AG04450 (cell line): ENCODE measurements at regions not wholly inside any gene's neighbourhood (a gene's known extent, or its start where the extent isn't known, plus 50 kb on each side); places are given as distances from the start of the nearest gene placed in this dataset.
"Not testable (repeated sequence)": the region's sequence is repeated elsewhere in the genome, so short reads cannot be mapped to it uniquely, and the experiment has no call there.

Experiments
- CTCF ChIA-PET: fragments of 300-600, 350-600 bp; formaldehyde crosslinking; extraction: SDS; loops from one replicate; lab custom pipeline; 2022; ENCODE audit warnings: antibody characterized with exemption, inconsistent platforms; lab: Charles Lee
- POLR2A ChIA-PET: fragments of 350-600 bp; formaldehyde crosslinking; extraction: SDS; loops from one replicate; lab custom pipeline; 2021; ENCODE audit warnings: antibody characterized with exemption, inconsistent platforms; lab: Yijun Ruan, JAX
- DNase-seq: peaks from one replicate; pipeline ENCODE4 v3.0.0-alpha.2; 2011; ENCODE audit warnings: low read depth, low spot score
- H3K27ac ChIP-seq: one replicate; pipeline ENCODE4 v1.5.1; 2012; ENCODE audit warnings: low read depth, low read length, control low read depth
- H3K27me3 ChIP-seq: one replicate; pipeline ENCODE4 v1.6.0; 2012; ENCODE audit warnings: low read length; ENCODE audit not compliant: control insufficient read depth, insufficient read depth
- H3K4me3 ChIP-seq: 2 replicates; pipeline ENCODE4 v1.5.1; 2011; ENCODE audit warnings: mild to moderate bottlenecking, low read depth, low read length, control low read depth
- H3K9me3 ChIP-seq: 2 replicates; pipeline ENCODE4 v1.5.1; 2012; ENCODE audit warnings: low read length; ENCODE audit not compliant: control insufficient read depth, insufficient read depth
- CTCF ChIP-seq: IDR thresholded peaks from 2 replicates; pipeline ENCODE4 v1.5.1; 2011; ENCODE audit warnings: low read depth, low read length, control low read depth, inconsistent platforms

GRCh38 chr5:60026161-60026560, 132.6 kb upstream of the PDE4D start:
- TF ChIP-seq CTCF: no peak
- Histone ChIP-seq H3K27me3 (no peaks in the 10 kb centered on the region), H3K9me3 (no peaks in the 10 kb centered on the region), H3K4me3 (no peak overlapping the region), H3K27ac (no peak overlapping the region)
- ChIA-PET POLR2A (no interaction called here), CTCF (no interaction called here)
- DNase-seq: no peak

- no peak for DNase-seq
- TF ChIP-seq CTCF: no peak
- CTCF ChIA-PET: no interaction called here
- no peak overlapping the region for H3K27ac ChIP-seq
- no peak overlapping the region for H3K4me3 ChIP-seq
- H3K27me3 ChIP-seq: no peaks in the 10 kb centered on the region
- no peaks in the 10 kb centered on the region for H3K9me3 ChIP-seq
- POLR2A ChIA-PET: no interaction called here
Observed at GRCh38 chr5:60024104-60024503, 130.6 kb upstream of the PDE4D start.

GRCh38 chr5:60023255-60023654, 129.7 kb upstream of the PDE4D start:
- DNase-seq: no peak
- CTCF ChIA-PET: no interaction called here
- Histone ChIP-seq H3K4me3 (no peak overlapping the region), H3K27me3 (no peaks in the 10 kb centered on the region), H3K9me3 (no peaks in the 10 kb centered on the region), H3K27ac (no peak overlapping the region)
- POLR2A ChIA-PET: no interaction called here
- TF ChIP-seq CTCF: no peak

- Histone ChIP-seq H3K9me3 (no peaks in the 10 kb centered on the region), H3K27me3 (no peaks in the 10 kb centered on the region), H3K27ac (no peak overlapping the region), H3K4me3 (no peak overlapping the region)
- no peak for TF ChIP-seq CTCF
- CTCF ChIA-PET: no interaction called here
- POLR2A ChIA-PET: no interaction called here
- no peak for DNase-seq
Observed at GRCh38 chr5:60020457-60020856, 126.9 kb upstream of the PDE4D start.

GRCh38 chr5:60018960-60019359, 125.4 kb upstream of the PDE4D start:
- POLR2A ChIA-PET, CTCF ChIA-PET, H3K27me3 ChIP-seq, H3K4me3 ChIP-seq, H3K27ac ChIP-seq, H3K9me3 ChIP-seq, DNase-seq: not testable (repeated sequence)

GRCh38 chr5:60018091-60018490, 124.6 kb upstream of the PDE4D start:
- no peak overlapping the region for H3K4me3 ChIP-seq
- H3K27me3 ChIP-seq: no peaks in the 10 kb centered on the region
- no peak for TF ChIP-seq CTCF
- no peak for DNase-seq
- H3K9me3 ChIP-seq: no peaks in the 10 kb centered on the region
- CTCF ChIA-PET: no interaction called here
- POLR2A ChIA-PET: no interaction called here
- no peak overlapping the region for H3K27ac ChIP-seq
